HT-29 (cell line): ENCODE measurements at regions not wholly inside any gene's neighbourhood (a gene's known extent, or its start where the extent isn't known, plus 50 kb on each side); places are given as distances from the start of the nearest gene placed in this dataset.

Experiments used
- DNase-seq: peaks from one replicate; pipeline ENCODE4 v3.0.0-alpha.2; 2015; ENCODE audit warnings: low spot score

- no peak for DNase-seq
Observed at GRCh38 chr3:127135241-127136023, 57.5 kb upstream of the PRR23E start.

GRCh38 chr3:127136024-127136600, 56.8 kb upstream of the PRR23E start:
- DNase-seq: no peak

GRCh38 chr3:127136706-127137105, 56.2 kb upstream of the PRR23E start:
- no peak for DNase-seq

- no peak for DNase-seq
Observed at GRCh38 chr3:127137113-127137512, 55.8 kb upstream of the PRR23E start.

GRCh38 chr3:127137757-127138536, 55.0 kb upstream of the PRR23E start:
- no peak for DNase-seq

- DNase-seq: no peak
Observed at GRCh38 chr3:127139601-127140500, 53.1 kb upstream of the PRR23E start.

GRCh38 chr3:127140501-127141460, 52.1 kb upstream of the PRR23E start:
- no peak for DNase-seq

- peak; percentile 43 for DNase-seq
Observed at GRCh38 chr3:127141921-127142730, 50.8 kb upstream of the PRR23E start.
